ENCODE measurements at regions not wholly inside any gene's neighbourhood (a gene's known extent, or its start where the extent isn't known, plus 50 kb on each side); places are given as distances from the start of the nearest gene placed in this dataset.
"Not testable (repeated sequence)": the region's sequence is repeated elsewhere in the genome, so short reads cannot be mapped to it uniquely, and the experiment has no call there.

GRCh38 chr1:218015106-218015505 is 270.0 kb upstream of the RRP15 start:
- not testable (repeated sequence) for DNase-seq (ENCODE audit: extremely low read depth, low read depth)

GRCh38 chr1:218024211-218024720 is 260.8 kb upstream of the RRP15 start:
- no peak for DNase-seq (ENCODE audit: extremely low read depth, low read depth)

GRCh38 chr1:218025454-218025853 is 259.6 kb upstream of the RRP15 start:
- no peak for DNase-seq (ENCODE audit: extremely low read depth, low read depth)

- no peak for DNase-seq (ENCODE audit: extremely low read depth, low read depth)
These were observed 257.9 kb upstream of the RRP15 start for GRCh38 chr1:218027152-218027551.

GRCh38 chr1:218030846-218031245 is 254.2 kb upstream of the RRP15 start:
- DNase-seq (ENCODE audit: extremely low read depth, low read depth), result no peak

GRCh38 chr1:218031901-218032300 is 253.2 kb upstream of the RRP15 start:
- DNase-seq (ENCODE audit: extremely low read depth, low read depth), result no peak

GRCh38 chr1:218034468-218034867 is 250.6 kb upstream of the RRP15 start:
- DNase-seq (ENCODE audit: extremely low read depth, low read depth), result no peak

- DNase-seq (ENCODE audit: extremely low read depth, low read depth), result no peak
These were observed 236.2 kb upstream of the RRP15 start for GRCh38 chr1:218048828-218049420.

- DNase-seq (ENCODE audit: extremely low read depth, low read depth), result no peak
These were observed 235.5 kb upstream of the RRP15 start for GRCh38 chr1:218049641-218050040.

- DNase-seq (ENCODE audit: extremely low read depth, low read depth), result no peak
These were observed 226.4 kb upstream of the RRP15 start for GRCh38 chr1:218058730-218059129.

GRCh38 chr1:218064426-218064825 is 220.7 kb upstream of the RRP15 start:
- no peak for DNase-seq (ENCODE audit: extremely low read depth, low read depth)

GRCh38 chr1:218066332-218066731 is 218.8 kb upstream of the RRP15 start:
- no peak for DNase-seq (ENCODE audit: extremely low read depth, low read depth)

- no peak for DNase-seq (ENCODE audit: extremely low read depth, low read depth)
These were observed 216.9 kb upstream of the RRP15 start for GRCh38 chr1:218068241-218068640.

- no peak for DNase-seq (ENCODE audit: extremely low read depth, low read depth)
These were observed 215.9 kb upstream of the RRP15 start for GRCh38 chr1:218069180-218069579.

GRCh38 chr1:218073062-218073461 is 212.0 kb upstream of the RRP15 start:
- DNase-seq (ENCODE audit: extremely low read depth, low read depth), result no peak

GRCh38 chr1:218078916-218079315 is 206.2 kb upstream of the RRP15 start:
- no peak for DNase-seq (ENCODE audit: extremely low read depth, low read depth)

GRCh38 chr1:218079347-218079746 is 205.7 kb upstream of the RRP15 start:
- DNase-seq (ENCODE audit: extremely low read depth, low read depth), result no peak

- DNase-seq (ENCODE audit: extremely low read depth, low read depth), result no peak
These were observed 205.3 kb upstream of the RRP15 start for GRCh38 chr1:218079820-218080219.

GRCh38 chr1:218080863-218081262 is 204.2 kb upstream of the RRP15 start:
- no peak for DNase-seq (ENCODE audit: extremely low read depth, low read depth)

GRCh38 chr1:218081358-218081757 is 203.7 kb upstream of the RRP15 start:
- DNase-seq (ENCODE audit: extremely low read depth, low read depth), result no peak

- DNase-seq (ENCODE audit: extremely low read depth, low read depth), result no peak
These were observed 194.6 kb upstream of the RRP15 start for GRCh38 chr1:218090459-218090858.

- DNase-seq (ENCODE audit: extremely low read depth, low read depth), result no peak
These were observed 183.7 kb upstream of the RRP15 start for GRCh38 chr1:218101409-218101808.

- no peak for DNase-seq (ENCODE audit: extremely low read depth, low read depth)
These were observed 177.1 kb upstream of the RRP15 start for GRCh38 chr1:218108034-218108433.

All from NCI-H460 (cell line).